Activated naive CD8-positive, alpha-beta T cell treated with anti-CD3 and anti-CD28 coated beads, Interleukin-2, amount 10 ng/mL, durations not matched to agents 7 days and 5 days (primary cell): ENCODE measurements at regions not wholly inside any gene's neighbourhood (a gene's known extent, or its start where the extent isn't known, plus 50 kb on each side); places are given as distances from the start of the nearest gene placed in this dataset.

Experiments
- ATAC-seq: fragments of 150-1000 bp; cut with Tn5 transposase; one replicate; pipeline ENCODE4 v1.10.0; 2021; ENCODE audit warnings: low read depth, moderate library complexity
- POLR2A ChIA-PET: fragments of 350-600 bp; sonication (Branson Sonifier 250); formaldehyde crosslinking; loops from one replicate; lab custom pipeline; 2021; ENCODE audit warnings: antibody characterized with exemption; lab: Charles Lee
- DNase-seq: peaks from one replicate; pipeline ENCODE4 v3.0.0; 2021
- H3K27ac Mint-ChIP-seq: one replicate; pipeline ENCODE4 v1.8.0; 2022; ENCODE audit warnings: mild to moderate bottlenecking, mixed read lengths
- H3K27me3 Mint-ChIP-seq: one replicate; pipeline ENCODE4 v1.8.0; 2022; ENCODE audit warnings: mild to moderate bottlenecking, moderate library complexity, mixed read lengths
- H3K36me3 Mint-ChIP-seq: one replicate; pipeline ENCODE4 v1.8.0; 2021; ENCODE audit warnings: mild to moderate bottlenecking, mixed read lengths
- H3K4me1 Mint-ChIP-seq: one replicate; pipeline ENCODE4 v1.8.0; 2021; ENCODE audit warnings: mixed read lengths
- H3K4me3 Mint-ChIP-seq: one replicate; pipeline ENCODE4 v1.8.0; 2022; ENCODE audit warnings: mild to moderate bottlenecking, moderate library complexity, mixed read lengths
- H3K9me3 Mint-ChIP-seq: one replicate; pipeline ENCODE4 v1.8.0; 2021; ENCODE audit warnings: mixed read lengths

DNA sequence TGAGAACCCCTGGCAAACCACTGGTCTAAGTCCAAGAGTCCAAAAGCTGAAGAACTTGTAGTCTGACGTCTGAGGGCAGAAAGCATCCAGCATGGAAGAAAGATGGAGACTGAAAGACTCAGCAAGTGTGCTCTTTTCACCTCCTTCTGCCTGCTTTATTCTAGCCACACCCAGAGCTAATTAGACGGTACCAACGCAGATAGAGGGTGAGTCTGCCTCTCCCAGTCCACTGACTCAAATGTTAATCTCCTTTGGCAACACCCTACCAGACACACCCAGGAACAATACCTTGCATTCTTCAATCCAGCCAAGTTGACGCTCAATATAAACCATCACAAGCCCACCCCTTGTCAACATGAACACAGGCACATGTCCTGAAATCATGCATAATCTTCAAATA, 155.1 kb downstream of the CCDC59 start:
- Mint-ChIP-seq H3K36me3 (no peaks in the 10 kb centered on the region), H3K27me3 (no peaks in the 10 kb centered on the region), H3K27ac (no peak overlapping the region), H3K9me3 (peaks cover 3% of the 10 kb centered on the region), H3K4me3 (no peak overlapping the region), H3K4me1 (no peaks in the 10 kb centered on the region)
- DNase-seq (no peak), ATAC-seq (no peak)
- POLR2A ChIA-PET = no interaction called here

DNA sequence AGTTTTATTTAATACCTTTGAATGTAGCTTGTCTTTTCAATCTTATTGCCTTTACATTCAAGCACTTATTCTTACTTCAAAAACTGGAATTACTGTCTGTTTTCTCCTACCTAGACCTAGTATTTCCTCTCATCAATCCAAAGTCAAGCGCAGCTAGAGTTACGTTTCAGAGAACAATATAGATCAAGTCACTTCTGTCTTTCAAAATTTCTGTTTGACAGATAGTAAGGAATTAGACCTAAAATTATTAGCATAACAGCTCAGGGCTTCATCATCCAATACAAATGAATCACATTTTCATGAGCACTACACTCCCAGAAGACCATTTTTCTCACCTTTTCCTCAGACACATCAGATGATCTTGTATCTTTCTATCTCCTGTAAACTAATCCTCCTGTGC, 170.6 kb downstream of the CCDC59 start:
- POLR2A ChIA-PET = no interaction called here
- Mint-ChIP-seq H3K4me1 (no peaks in the 10 kb centered on the region), H3K27ac (no peak overlapping the region), H3K4me3 (no peak overlapping the region), H3K9me3 (peaks cover 4% of the 10 kb centered on the region), H3K36me3 (no peaks in the 10 kb centered on the region), H3K27me3 (no peaks in the 10 kb centered on the region)
- DNase-seq (no peak), ATAC-seq (no peak)

GRCh38 chr12:82187011-82187410, 171.2 kb downstream of the CCDC59 start:
- no peaks in the 10 kb centered on the region for H3K27me3 Mint-ChIP-seq
- peaks cover 4% of the 10 kb centered on the region for H3K9me3 Mint-ChIP-seq
- no peak overlapping the region for H3K27ac Mint-ChIP-seq
- H3K4me1 Mint-ChIP-seq = no peaks in the 10 kb centered on the region
- no peaks in the 10 kb centered on the region for H3K36me3 Mint-ChIP-seq
- no peak overlapping the region for H3K4me3 Mint-ChIP-seq
- POLR2A ChIA-PET = no interaction called here
- no peak for DNase-seq
- no peak for ATAC-seq

GRCh38 chr12:82186282-82186681, 171.9 kb downstream of the CCDC59 start:
- Mint-ChIP-seq H3K4me1 (no peaks in the 10 kb centered on the region), H3K27me3 (no peaks in the 10 kb centered on the region), H3K27ac (no peak overlapping the region), H3K9me3 (peaks cover 4% of the 10 kb centered on the region), H3K4me3 (no peak overlapping the region), H3K36me3 (no peaks in the 10 kb centered on the region)
- DNase-seq = no peak
- POLR2A ChIA-PET = no interaction called here
- no peak for ATAC-seq

GRCh38 chr12:82184844-82185243, 173.3 kb downstream of the CCDC59 start:
- POLR2A ChIA-PET = no interaction called here
- ATAC-seq = no peak

DNA sequence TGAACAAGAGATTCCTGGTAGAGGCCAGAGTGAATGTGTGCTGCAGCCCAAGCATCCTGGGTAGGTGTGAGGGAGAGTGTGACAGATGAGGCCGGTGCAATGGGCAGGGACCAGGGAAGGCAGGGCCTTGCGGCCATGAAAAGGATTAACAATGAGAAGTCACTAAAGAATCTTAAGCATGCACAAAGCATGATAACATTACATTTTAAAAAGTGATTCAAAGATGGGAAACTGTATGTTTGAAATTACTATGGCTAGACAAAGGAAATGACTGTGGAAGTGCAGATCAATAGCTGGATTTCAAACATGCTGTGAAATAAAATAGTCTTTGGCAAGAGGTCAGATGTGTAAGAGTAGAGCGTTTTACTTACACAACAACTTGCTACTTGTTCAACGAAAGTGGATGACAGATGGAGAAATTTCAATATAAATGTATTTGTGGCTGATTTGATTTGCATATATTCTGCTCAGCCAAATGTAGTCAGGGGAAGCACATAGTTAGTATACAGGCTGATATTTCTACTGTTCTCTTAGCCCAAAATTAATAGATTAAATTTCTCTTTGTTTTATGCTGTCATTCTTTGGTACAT, 175.5 kb downstream of the CCDC59 start:
- Mint-ChIP-seq H3K4me1 (no peaks in the 10 kb centered on the region), H3K27me3 (no peaks in the 10 kb centered on the region), H3K36me3 (no peaks in the 10 kb centered on the region), H3K4me3 (no peak overlapping the region), H3K27ac (no peak overlapping the region), H3K9me3 (no peaks in the 10 kb centered on the region)
- POLR2A ChIA-PET = no interaction called here
- DNase-seq (no peak), ATAC-seq (no peak)

More at GRCh38 chr12:82184844-82185243, 173.3 kb downstream of the CCDC59 start:
- H3K36me3 Mint-ChIP-seq = no peaks in the 10 kb centered on the region
- no peak overlapping the region for H3K27ac Mint-ChIP-seq
- no peak for DNase-seq
- H3K4me3 Mint-ChIP-seq = no peak overlapping the region
- H3K27me3 Mint-ChIP-seq = no peaks in the 10 kb centered on the region
- H3K9me3 Mint-ChIP-seq = peaks cover 4% of the 10 kb centered on the region
- no peaks in the 10 kb centered on the region for H3K4me1 Mint-ChIP-seq

- Mint-ChIP-seq H3K27ac (no peak overlapping the region), H3K27me3 (no peaks in the 10 kb centered on the region), H3K36me3 (no peaks in the 10 kb centered on the region), H3K4me3 (no peak overlapping the region), H3K9me3 (no peaks in the 10 kb centered on the region), H3K4me1 (no peaks in the 10 kb centered on the region)
- POLR2A ChIA-PET = no interaction called here
- DNase-seq = no peak
- ATAC-seq = no peak
These were observed 181.3 kb downstream of the CCDC59 start for GRCh38 chr12:82176761-82177490.

DNA sequence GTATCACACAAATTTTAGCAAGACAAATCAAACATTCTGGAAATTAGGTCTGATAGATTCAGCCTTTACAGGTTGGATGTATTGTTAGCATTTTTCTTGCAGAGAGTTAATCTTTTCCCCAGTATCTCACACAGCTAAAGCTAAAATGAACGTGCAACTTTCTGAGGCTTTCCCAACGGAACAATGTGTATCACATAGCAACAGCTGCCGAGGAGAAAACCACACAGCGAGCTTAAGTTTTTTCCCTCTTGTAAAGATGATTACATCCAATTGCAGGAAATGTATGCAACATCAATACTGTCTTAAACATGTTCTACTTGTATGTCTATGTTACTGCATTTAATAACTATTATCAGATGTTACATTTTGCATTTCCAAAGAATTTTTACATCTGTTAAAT, 182.2 kb downstream of the CCDC59 start:
- H3K27ac Mint-ChIP-seq = no peak overlapping the region
- H3K4me3 Mint-ChIP-seq = no peak overlapping the region
- POLR2A ChIA-PET = no interaction called here
- no peaks in the 10 kb centered on the region for H3K27me3 Mint-ChIP-seq
- no peaks in the 10 kb centered on the region for H3K9me3 Mint-ChIP-seq
- no peaks in the 10 kb centered on the region for H3K36me3 Mint-ChIP-seq
- DNase-seq (no peak), ATAC-seq (no peak)
- H3K4me1 Mint-ChIP-seq = no peaks in the 10 kb centered on the region

- no peaks in the 10 kb centered on the region for H3K9me3 Mint-ChIP-seq
- no peaks in the 10 kb centered on the region for H3K36me3 Mint-ChIP-seq
- no peaks in the 10 kb centered on the region for H3K27me3 Mint-ChIP-seq
- no peak overlapping the region for H3K27ac Mint-ChIP-seq
- ATAC-seq = no peak
- no peaks in the 10 kb centered on the region for H3K4me1 Mint-ChIP-seq
- POLR2A ChIA-PET = no interaction called here
- no peak for DNase-seq
- no peak overlapping the region for H3K4me3 Mint-ChIP-seq
These were observed 183.3 kb downstream of the CCDC59 start for GRCh38 chr12:82174936-82175335.

DNA sequence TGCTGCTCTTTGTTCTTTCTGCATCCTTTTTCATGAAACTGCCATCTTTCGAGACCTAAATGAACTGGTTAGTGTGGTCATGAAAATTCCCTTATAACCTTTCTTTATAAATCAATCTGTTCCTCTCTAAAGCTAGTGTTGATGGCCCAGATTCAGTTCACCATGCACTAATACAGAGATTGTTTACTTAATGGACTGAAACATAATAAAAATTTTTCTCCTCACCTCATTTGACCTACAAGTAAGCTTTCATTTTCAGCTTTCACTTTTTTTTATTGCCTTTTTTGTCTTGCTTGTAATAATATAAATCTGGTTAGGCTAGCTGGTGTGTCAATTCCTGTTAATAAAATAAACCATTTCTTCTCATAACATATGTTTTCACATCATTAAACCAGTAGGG, 183.8 kb downstream of the CCDC59 start:
- DNase-seq (no peak), ATAC-seq (no peak)
- H3K4me3 Mint-ChIP-seq = no peak overlapping the region
- H3K4me1 Mint-ChIP-seq = no peaks in the 10 kb centered on the region
- POLR2A ChIA-PET = no interaction called here
- no peak overlapping the region for H3K27ac Mint-ChIP-seq
- no peaks in the 10 kb centered on the region for H3K9me3 Mint-ChIP-seq
- no peaks in the 10 kb centered on the region for H3K27me3 Mint-ChIP-seq
- no peaks in the 10 kb centered on the region for H3K36me3 Mint-ChIP-seq

DNA sequence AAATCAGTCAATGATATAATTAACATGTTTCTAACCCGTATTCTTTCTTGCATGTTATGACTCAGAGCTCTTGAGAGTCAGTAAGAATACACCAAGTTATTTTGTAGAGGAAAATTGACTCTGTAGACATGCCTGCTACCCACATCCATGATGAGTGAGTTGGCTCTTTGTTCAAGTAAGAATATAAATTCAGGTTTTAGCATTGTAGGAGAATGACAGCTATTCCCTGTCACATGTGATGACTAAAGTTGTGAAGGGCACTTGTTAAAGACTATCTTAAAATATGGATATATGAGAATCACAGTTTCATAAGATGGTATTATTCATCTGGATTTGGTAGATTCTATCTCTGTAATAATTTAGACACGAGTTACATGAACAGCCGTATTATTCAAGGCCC, 209.1 kb downstream of the CCDC59 start:
- Mint-ChIP-seq H3K4me1 (no peaks in the 10 kb centered on the region), H3K9me3 (no peaks in the 10 kb centered on the region), H3K27ac (no peak overlapping the region), H3K27me3 (no peaks in the 10 kb centered on the region), H3K36me3 (no peaks in the 10 kb centered on the region), H3K4me3 (no peak overlapping the region)
- POLR2A ChIA-PET = no interaction called here
- ATAC-seq = no peak
- no peak for DNase-seq

DNA sequence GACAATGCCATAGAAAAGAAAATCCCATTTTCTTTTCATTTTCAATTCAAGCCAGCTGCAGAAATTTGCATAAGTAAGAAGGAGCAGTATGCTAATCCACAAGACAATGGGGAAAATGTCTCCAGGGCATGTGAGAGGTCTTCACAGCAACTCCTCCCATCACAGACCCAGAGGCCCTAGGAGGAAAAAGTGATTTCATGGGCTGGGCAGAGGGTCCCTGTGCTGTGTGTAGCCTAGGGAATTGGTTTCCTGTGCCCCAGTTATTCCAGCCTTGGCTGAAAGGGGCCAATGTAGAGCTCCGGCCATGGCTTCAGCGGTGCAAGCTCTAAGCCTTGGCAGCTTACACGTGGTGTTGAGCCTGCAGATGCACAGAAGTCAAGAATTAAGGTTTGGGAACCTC, 211.4 kb downstream of the CCDC59 start:
- Mint-ChIP-seq H3K36me3 (no peaks in the 10 kb centered on the region), H3K27ac (no peak overlapping the region), H3K27me3 (no peaks in the 10 kb centered on the region), H3K9me3 (no peaks in the 10 kb centered on the region), H3K4me1 (no peaks in the 10 kb centered on the region), H3K4me3 (no peak overlapping the region)
- no peak for DNase-seq
- POLR2A ChIA-PET = no interaction called here
- no peak for ATAC-seq

GRCh38 chr12:82144505-82144904, 213.7 kb downstream of the CCDC59 start:
- Mint-ChIP-seq H3K4me1 (no peaks in the 10 kb centered on the region), H3K36me3 (no peaks in the 10 kb centered on the region), H3K27me3 (no peaks in the 10 kb centered on the region), H3K27ac (no peak overlapping the region), H3K9me3 (no peaks in the 10 kb centered on the region), H3K4me3 (no peak overlapping the region)
- DNase-seq (no peak), ATAC-seq (no peak)
- POLR2A ChIA-PET = no interaction called here

GRCh38 chr12:82132390-82132789, 225.8 kb downstream of the CCDC59 start:
- Mint-ChIP-seq H3K4me3 (no peak overlapping the region), H3K36me3 (no peaks in the 10 kb centered on the region), H3K4me1 (no peaks in the 10 kb centered on the region), H3K27me3 (no peaks in the 10 kb centered on the region), H3K9me3 (no peaks in the 10 kb centered on the region), H3K27ac (no peak overlapping the region)
- ATAC-seq = no peak
- POLR2A ChIA-PET = no interaction called here
- no peak for DNase-seq
